Fibroblast of skin of back (primary cell): ENCODE measurements at regions not wholly inside any gene's neighbourhood (a gene's known extent, or its start where the extent isn't known, plus 50 kb on each side); places are given as distances from the start of the nearest gene placed in this dataset.

Source experiments
- DNase-seq: peaks from one replicate; pipeline ENCODE4 v3.0.0-alpha.2; 2013

DNA sequence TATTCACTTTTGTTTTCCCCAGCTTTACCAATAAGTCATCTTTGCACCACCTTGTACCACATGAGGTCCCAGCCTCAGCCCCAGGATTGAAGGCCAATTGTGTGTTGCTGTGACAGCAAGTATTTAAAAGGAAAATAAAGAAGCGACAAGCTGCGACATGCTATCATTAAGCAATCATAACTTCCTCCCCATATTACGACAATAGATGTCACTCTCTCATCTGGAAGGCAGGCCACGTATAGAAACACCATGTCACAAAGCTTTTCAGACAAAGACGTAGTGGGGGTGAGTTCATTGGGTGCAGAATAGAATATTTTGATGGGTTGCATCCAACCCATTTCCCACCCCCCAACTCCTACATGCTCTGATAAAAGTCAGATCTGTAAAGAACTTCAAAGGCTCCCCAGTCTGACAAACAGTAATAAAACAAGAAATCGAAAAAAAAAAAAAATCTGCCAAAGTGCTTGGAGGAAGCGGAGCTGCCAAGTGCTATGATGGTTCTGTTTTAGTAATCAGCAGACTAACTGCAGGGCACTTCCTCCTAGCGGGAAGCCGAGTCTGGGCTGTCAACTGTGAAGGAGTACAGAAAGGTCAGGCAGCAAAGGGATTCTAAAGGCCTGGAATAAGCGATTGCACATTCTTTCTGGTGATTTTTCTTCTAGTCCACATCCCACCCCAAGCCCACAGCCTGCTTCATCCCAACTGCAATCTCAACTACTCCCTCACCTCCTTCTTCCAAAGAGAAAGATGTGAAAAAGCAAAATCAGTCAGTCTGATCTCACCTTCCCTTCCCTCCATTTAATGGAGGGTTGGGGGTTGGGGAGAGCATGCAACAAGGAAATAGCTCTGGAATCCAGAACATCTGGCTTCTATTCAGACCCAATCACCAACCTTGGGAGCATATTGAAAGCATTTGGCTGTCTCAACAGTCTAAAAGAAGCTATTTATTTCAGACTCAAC, 131.4 kb upstream of the UBASH3B start:
- peak; percentile 8 for DNase-seq

DNA sequence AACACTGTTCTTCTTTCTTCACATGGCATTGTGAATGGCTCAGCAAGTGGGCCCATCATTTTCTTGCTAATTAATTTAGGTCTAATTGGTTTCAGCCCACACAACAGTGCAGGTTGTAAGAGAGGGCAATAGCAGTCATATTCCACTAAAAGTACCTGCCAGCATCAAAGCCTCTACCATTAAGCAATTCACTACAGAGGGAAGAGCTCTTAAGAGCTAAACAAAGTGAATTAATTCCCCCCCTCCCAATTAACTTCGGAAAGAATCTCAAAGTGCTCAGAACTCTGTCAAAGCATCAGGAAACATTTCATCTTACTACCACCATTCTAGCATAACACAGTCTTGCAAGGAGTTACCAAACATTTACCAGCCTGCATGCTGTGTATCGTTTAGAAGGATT, 133.9 kb upstream of the UBASH3B start:
- no peak for DNase-seq

GRCh38 chr11:122517403-122518379, 137.8 kb upstream of the UBASH3B start:
- peak; percentile 23 for DNase-seq

DNA sequence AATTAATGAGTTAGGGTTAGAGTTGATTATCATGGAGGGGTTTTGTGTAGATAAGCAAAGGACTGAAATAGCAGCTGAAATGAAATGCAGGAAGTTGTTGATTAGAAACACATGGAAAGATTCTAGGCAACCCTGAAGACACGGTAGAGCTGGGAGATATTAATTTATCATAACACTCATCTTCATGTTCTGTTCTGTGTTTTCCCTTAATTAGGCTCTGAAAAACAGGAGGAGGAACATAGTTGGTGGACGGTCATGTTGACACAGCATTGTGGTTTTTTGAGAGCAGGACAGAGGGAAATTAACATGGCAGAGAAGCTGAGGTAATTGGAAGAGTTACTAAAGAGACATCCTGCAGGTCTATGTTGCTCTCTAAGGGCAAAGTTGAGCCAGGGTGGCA, 138.8 kb upstream of the UBASH3B start:
- DNase-seq, result peak; percentile 4

- DNase-seq, result no peak
Observed at GRCh38 chr11:122513997-122514396, 141.5 kb upstream of the UBASH3B start.

GRCh38 chr11:122513328-122513727, 142.2 kb upstream of the UBASH3B start:
- DNase-seq, result no peak

GRCh38 chr11:122512688-122513087, 142.8 kb upstream of the UBASH3B start:
- no peak for DNase-seq

DNA sequence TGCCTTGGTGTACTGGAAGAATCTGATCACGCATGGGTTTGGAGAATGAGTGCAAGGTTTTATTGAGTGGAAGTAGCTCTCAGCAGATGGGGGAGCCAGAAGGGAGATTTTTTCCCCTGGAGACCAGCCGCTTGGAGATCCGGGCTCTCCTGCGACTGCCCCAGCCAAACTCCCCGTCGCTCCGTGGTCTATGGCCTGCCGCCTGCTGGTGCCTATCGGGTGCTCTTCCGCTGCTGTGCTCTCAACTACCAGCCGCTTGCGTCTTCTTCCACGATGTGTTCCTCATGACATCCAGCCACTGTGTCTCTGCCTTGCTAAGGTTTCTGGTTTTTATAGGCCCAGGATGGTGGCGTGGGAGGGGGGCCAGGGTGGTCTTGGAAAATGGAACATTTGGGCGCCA, 145.6 kb upstream of the UBASH3B start:
- no peak for DNase-seq

GRCh38 chr11:122509091-122509490, 146.4 kb upstream of the UBASH3B start:
- no peak for DNase-seq

DNA sequence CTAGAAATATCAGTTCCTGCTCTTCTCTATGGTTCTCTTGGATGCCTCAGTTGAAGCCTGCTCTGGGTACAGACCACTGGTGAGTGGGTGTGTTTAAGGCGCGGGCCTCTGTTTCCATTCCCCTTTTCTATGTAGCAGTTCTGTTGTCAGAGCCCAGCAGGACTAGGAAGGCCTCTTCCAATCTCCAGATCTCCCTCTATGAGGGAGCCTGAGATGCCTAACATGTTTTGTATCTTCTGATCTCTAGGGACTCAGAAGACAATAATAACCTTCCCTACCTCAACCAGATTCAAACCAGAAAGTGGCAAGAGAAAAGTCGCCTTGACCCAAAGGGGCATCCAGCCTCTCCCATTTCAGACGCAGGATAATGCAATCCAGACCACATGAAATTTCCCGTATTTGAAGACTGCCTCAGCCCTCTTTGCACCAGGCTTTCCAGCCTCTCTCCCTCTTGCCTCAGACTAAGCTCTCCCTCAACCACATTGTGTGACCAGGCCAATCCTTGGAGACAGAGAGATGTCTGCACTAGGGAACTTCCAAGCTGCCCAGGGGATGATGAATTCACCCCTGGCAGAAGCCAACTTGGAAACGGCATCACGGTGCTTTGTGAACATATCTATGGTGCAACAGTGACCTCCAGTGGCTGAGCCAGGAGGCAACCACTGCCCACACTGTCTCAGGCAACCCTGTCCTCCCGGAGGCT, 150.1 kb upstream of the UBASH3B start:
- peak; percentile 92 for DNase-seq

DNA sequence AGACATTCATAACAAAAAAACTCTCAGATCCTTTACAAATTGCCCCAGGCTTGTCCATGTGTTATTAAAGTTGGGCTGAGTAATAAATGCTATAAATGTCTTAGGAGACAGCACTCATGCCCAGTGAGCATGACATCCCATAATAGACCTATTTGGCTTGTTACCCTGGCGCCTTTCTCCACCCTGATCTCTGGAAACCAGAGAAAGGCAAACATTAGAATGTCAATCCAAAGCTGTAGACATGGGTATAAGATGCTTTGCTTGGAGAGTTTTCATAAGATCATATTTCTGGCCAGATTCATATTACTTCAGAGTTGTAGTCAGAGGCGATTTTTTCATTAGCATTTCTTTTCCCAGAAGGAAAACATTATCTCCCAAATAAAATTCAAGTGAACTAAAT, 161.3 kb upstream of the UBASH3B start:
- DNase-seq, result peak; percentile 62

- DNase-seq, result peak; percentile 19
Observed at GRCh38 chr11:122491509-122491908, 164.0 kb upstream of the UBASH3B start.

- no peak for DNase-seq
Observed at GRCh38 chr11:122488892-122489706, 166.4 kb upstream of the UBASH3B start.

GRCh38 chr11:122487669-122488068, 167.9 kb upstream of the UBASH3B start:
- DNase-seq, result no peak

DNA sequence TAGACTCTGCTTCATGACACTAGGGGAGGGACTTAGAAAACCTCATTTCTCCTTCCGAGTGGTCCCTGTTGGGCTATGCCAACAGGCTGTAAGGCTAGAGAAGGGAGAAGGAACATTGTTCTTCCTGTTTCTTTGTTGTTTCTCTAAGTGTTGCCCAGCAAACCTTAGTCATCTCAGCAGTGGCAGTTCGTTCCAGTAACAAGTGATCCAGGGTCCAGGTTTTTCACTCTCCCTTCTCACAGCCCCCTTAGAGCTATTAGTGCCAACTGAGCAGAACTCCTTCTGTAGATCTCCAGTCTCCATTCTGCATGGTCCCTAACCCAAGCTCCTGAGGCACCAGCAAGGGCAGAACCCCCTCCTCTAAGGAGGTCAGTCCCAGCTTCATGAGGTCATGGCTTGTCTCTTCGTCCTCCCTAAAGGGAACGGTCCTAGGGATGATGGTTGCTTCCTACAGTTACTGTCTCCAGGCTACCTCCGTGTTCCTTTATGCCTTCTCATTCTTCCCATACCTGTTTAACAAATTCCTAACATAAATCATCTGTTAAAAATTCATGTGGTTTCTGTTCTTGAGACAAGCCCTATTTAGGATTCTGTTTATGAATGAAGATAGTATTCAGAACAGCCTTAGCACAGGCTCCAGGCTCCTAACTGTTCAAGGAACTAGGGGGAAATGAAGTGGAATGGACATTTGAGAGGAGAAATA, 168.6 kb upstream of the UBASH3B start:
- peak; percentile 2 for DNase-seq

DNA sequence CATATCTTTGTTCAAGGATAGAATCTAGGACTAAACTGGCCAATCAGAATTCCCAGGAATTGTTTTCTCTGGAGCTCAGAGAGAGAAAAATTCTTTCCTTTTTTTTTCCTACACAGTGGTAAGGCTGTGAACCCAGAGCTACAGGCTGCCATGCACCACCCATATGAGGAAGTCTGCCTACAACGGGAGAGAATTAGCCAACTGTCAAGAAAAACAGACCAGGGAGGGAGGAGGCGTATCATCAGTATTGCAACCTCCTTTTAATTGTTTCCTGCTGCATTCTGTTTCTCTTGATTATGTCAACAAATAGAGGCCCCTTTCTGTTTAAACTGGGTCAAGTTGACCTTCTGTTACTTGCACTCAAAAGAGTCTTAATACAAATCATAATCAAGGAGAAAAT, 176.5 kb upstream of the UBASH3B start:
- no peak for DNase-seq

DNA sequence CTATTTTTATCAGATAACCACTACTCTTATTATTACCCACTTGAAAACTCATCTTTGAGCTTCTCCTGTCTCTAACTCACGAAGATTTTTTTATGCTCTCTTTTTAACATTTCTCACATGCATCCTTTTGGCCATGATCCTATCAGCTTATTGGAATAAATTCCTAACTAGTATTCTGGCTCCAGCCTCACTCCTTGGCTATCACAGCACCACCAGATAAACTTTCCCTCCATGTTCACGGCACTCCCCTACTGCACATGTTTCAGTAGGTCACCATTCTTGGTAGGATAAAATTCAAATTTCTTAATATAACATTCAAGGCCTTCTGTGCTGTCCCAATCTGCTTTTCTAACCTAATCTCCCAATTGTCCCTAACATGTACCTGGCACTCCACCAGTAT, 186.6 kb upstream of the UBASH3B start:
- no peak for DNase-seq

- DNase-seq, result no peak
Observed at GRCh38 chr11:122463530-122463929, 192.0 kb upstream of the UBASH3B start.

GRCh38 chr11:122459064-122459463, 196.5 kb upstream of the UBASH3B start:
- DNase-seq, result no peak

DNA sequence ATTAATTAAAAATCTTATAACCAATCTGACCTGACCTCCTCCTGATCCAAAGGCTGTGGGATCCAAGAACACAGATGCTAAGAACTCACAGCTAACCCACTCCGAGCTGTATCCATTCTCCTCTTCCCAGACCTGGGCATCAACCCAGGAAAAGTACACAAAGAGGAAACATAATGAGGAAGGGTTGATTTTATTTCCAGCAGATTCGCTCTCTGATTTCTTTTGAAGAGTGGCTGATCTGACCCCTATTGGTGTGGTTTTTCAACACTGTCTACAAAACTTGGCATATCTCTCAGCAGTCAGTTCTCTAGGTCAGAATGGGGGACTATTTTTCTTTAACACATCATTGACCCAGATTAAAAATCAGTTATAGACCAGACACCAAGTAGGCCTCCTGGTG, 201.9 kb upstream of the UBASH3B start:
- no peak for DNase-seq

- DNase-seq, result no peak
Observed at GRCh38 chr11:122451911-122452310, 203.6 kb upstream of the UBASH3B start.
